ENCODE measurements at regions not wholly inside any gene's neighbourhood (a gene's known extent, or its start where the extent isn't known, plus 50 kb on each side); places are given as distances from the start of the nearest gene placed in this dataset.

GRCh38 chr4:120526033-120526432, 396.5 kb downstream of the PRDM5 start:
- H3K36me3 Mint-ChIP-seq = no peaks in the 10 kb centered on the region
- H3K4me1 ChIP-seq (ENCODE audit: control insufficient read depth in 1 of 2, insufficient read depth in 2 of 2, low read length in 2 of 2) = no peaks in the 10 kb centered on the region
- H3K4me3 ChIP-seq (replicated peaks in 1 of 3; ENCODE audit: low read depth in 2 of 3, low read length in 3 of 3) = no peak overlapping the region
- intact Hi-C loops (cut with micrococcal nuclease) = no loop called here
- no peak overlapping the region for H3K4me3 Mint-ChIP-seq
- no peaks in the 10 kb centered on the region for H3K27me3 ChIP-seq (ENCODE audit: control insufficient read depth in 2 of 2, insufficient read depth in 2 of 2, low read length in 2 of 2)
- H3K79me2 ChIP-seq (ENCODE audit: insufficient read depth, low read length) = no peaks in the 10 kb centered on the region
- no peak overlapping the region for H3K9ac ChIP-seq (ENCODE audit: insufficient read depth, low read length, poor library complexity, severe bottlenecking)
- H3K36me3 ChIP-seq (replicated peaks in 1 of 2; ENCODE audit: control insufficient read depth in 1 of 2, insufficient read depth in 2 of 2, low read length in 2 of 2) = no peaks in the 10 kb centered on the region
- DNase-seq = no peak
- no peaks in the 10 kb centered on the region for H3K4me1 Mint-ChIP-seq
- H3K27me3 Mint-ChIP-seq (ENCODE audit: low read depth in 3 of 3) = peaks cover 0 to 2% (median under 1%) of the 10 kb centered on the region in 3 donors
- H4K20me1 ChIP-seq (ENCODE audit: insufficient read depth, low read length) = no peaks in the 10 kb centered on the region
- no peak for TF ChIP-seq CTCF (IDR thresholded peaks at IDR 0.05)
- no peaks in the 10 kb centered on the region for H3K9me3 ChIP-seq (replicated peaks in 1 of 2; ENCODE audit: control insufficient read depth in 1 of 2, insufficient read depth in 1 of 2, low read length in 2 of 2)
- H3K9me3 Mint-ChIP-seq = peaks cover 0 to 9% (median 2%) of the 10 kb centered on the region in 7 donors
- H3K4me2 ChIP-seq (replicated peaks; ENCODE audit: extremely low read depth, low read length, poor library complexity, severe bottlenecking) = no peak overlapping the region
- H3K27ac Mint-ChIP-seq = no peak overlapping the region
- H2AFZ ChIP-seq (ENCODE audit: insufficient read depth, low read depth, low read length, poor library complexity, severe bottlenecking) = no peak overlapping the region
- no peak overlapping the region for H3K27ac ChIP-seq (ENCODE audit: low read depth in 1 of 2, low read length in 2 of 2)

DNA sequence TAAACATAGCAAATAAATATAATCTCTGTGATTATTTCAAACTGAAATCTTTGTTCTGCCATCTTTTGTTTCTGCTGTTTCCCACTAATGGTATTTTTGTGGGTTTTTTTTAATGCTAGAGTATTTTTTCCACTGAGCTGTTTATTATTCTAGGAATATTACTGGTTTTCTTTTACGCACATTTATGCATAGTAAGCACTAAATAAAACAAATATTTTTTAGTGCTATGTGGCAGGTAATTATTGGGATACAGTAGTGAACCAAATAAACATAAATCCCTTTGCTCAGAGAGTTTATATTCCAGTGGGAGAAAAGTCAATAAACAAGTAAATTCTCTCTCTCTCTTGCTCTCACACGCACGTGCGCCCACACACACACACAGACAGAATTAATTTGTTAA, 397.4 kb downstream of the PRDM5 start:
- H3K27me3 ChIP-seq (ENCODE audit: control insufficient read depth in 2 of 2, insufficient read depth in 2 of 2, low read length in 2 of 2) = no peaks in the 10 kb centered on the region
- no peak overlapping the region for H3K9ac ChIP-seq (ENCODE audit: insufficient read depth, low read length, poor library complexity, severe bottlenecking)
- H3K4me2 ChIP-seq (replicated peaks; ENCODE audit: extremely low read depth, low read length, poor library complexity, severe bottlenecking) = no peak overlapping the region
- no peaks in the 10 kb centered on the region for H3K79me2 ChIP-seq (ENCODE audit: insufficient read depth, low read length)
- peaks cover 0 to 10% (median 2%) of the 10 kb centered on the region in 7 donors for H3K9me3 Mint-ChIP-seq
- TF ChIP-seq CTCF (IDR thresholded peaks at IDR 0.05) = no peak
- no peaks in the 10 kb centered on the region for H4K20me1 ChIP-seq (ENCODE audit: insufficient read depth, low read length)
- H3K36me3 Mint-ChIP-seq = no peaks in the 10 kb centered on the region
- no peak overlapping the region for H2AFZ ChIP-seq (ENCODE audit: insufficient read depth, low read depth, low read length, poor library complexity, severe bottlenecking)
- no peaks in the 10 kb centered on the region for H3K4me1 Mint-ChIP-seq
- H3K4me3 ChIP-seq (replicated peaks in 1 of 3; ENCODE audit: low read depth in 2 of 3, low read length in 3 of 3) = no peak overlapping the region
- H3K9me3 ChIP-seq (replicated peaks in 1 of 2; ENCODE audit: control insufficient read depth in 1 of 2, insufficient read depth in 1 of 2, low read length in 2 of 2) = no peaks in the 10 kb centered on the region
- H3K4me3 Mint-ChIP-seq = no peak overlapping the region
- intact Hi-C loops (cut with micrococcal nuclease) = no loop called here
- H3K27ac Mint-ChIP-seq = no peak overlapping the region
- no peak overlapping the region for H3K27ac ChIP-seq (ENCODE audit: low read depth in 1 of 2, low read length in 2 of 2)
- H3K4me1 ChIP-seq (ENCODE audit: control insufficient read depth in 1 of 2, insufficient read depth in 2 of 2, low read length in 2 of 2) = no peaks in the 10 kb centered on the region
- H3K27me3 Mint-ChIP-seq (ENCODE audit: low read depth in 3 of 3) = peaks cover 0 to 1% (median 0%) of the 10 kb centered on the region in 3 donors
- no peaks in the 10 kb centered on the region for H3K36me3 ChIP-seq (replicated peaks in 1 of 2; ENCODE audit: control insufficient read depth in 1 of 2, insufficient read depth in 2 of 2, low read length in 2 of 2)
- no CpG with 5 or more reads among the region's 4 CpGs for WGBS (ENCODE audit: insufficient coverage)
- no peak for DNase-seq
